ENCODE measurements at regions not wholly inside any gene's neighbourhood (a gene's known extent, or its start where the extent isn't known, plus 50 kb on each side); places are given as distances from the start of the nearest gene placed in this dataset.

DNA sequence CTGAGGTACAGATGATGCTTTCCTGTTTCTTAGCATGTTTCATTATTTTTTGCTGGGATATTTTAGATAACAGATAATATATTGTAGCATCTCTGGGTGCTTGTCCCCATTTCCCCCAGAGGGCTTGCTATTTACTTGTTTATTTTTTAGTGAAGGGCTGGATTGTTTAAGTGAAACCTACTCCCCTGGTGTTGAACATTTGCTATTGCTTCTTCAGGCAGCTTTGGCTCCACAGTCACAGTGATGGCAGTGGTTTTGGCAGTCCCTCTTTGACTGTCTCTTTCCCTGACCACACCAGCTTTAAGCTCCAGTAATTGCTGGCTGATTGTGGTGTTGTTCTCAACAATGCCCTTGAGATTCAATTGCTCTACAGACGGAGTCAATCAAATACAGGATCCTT lies 128.9 kb downstream of the KLF13 start:
- BruUV-seq (replicated peaks): no TSS peak
- ChIA-PET POLR2A (no interaction called here), CTCF (interaction anchor here (1.3 kb wide), 1 partner anchor 20 kb away, joined by 3 read pairs; no protein-coding TSS in a partner anchor)
- no peaks in the 10 kb centered on the region for H3K36me3 ChIP-seq (ENCODE audit: control insufficient read depth, insufficient read depth, low read length)
- no peaks in the 10 kb centered on the region for H3K36me3 Mint-ChIP-seq (ENCODE audit: insufficient read depth, unreplicated experiment)
- H3K27me3 ChIP-seq (replicated peaks; ENCODE audit: control insufficient read depth, insufficient read depth, low read length): no peaks in the 10 kb centered on the region; the same call in 1 of the 2 replicates
- H3K9me3 ChIP-seq: peaks cover 3% of the 10 kb centered on the region; the same call in 1 of the 2 replicates
- no peaks in the 10 kb centered on the region for H3K4me1 ChIP-seq
- no peak for DNase-seq
- peaks cover 12% of the 10 kb centered on the region for H3K27me3 Mint-ChIP-seq (ENCODE audit: insufficient read depth, unreplicated experiment)
- no peak overlapping the region for H3K27ac Mint-ChIP-seq (ENCODE audit: unreplicated experiment)
- H3K9me3 Mint-ChIP-seq (ENCODE audit: unreplicated experiment): peaks cover 9% of the 10 kb centered on the region
- TF ChIP-seq, protein P1, sequence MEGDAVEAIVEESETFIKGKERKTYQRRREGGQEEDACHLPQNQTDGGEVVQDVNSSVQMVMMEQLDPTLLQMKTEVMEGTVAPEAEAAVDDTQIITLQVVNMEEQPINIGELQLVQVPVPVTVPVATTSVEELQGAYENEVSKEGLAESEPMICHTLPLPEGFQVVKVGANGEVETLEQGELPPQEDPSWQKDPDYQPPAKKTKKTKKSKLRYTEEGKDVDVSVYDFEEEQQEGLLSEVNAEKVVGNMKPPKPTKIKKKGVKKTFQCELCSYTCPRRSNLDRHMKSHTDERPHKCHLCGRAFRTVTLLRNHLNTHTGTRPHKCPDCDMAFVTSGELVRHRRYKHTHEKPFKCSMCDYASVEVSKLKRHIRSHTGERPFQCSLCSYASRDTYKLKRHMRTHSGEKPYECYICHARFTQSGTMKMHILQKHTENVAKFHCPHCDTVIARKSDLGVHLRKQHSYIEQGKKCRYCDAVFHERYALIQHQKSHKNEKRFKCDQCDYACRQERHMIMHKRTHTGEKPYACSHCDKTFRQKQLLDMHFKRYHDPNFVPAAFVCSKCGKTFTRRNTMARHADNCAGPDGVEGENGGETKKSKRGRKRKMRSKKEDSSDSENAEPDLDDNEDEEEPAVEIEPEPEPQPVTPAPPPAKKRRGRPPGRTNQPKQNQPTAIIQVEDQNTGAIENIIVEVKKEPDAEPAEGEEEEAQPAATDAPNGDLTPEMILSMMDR (IDR thresholded peaks at IDR 0.05; ENCODE audit: insufficient read depth in 1 of 2, low read depth in 1 of 2, low read length in 1 of 2, severe bottlenecking in 1 of 2, unreplicated experiment in 1 of 2): peak; percentile 1 to 12
- no peak overlapping the region for H3K4me3 ChIP-seq (ENCODE audit: low read depth, low read length)
- no peaks in the 10 kb centered on the region for H3K4me1 Mint-ChIP-seq (ENCODE audit: low read depth, unreplicated experiment)
- intact Hi-C loops (cut with micrococcal nuclease; ENCODE audit: unreplicated experiment): no loop called here
- no peak overlapping the region for H3K4me3 Mint-ChIP-seq (ENCODE audit: unreplicated experiment)

DNA sequence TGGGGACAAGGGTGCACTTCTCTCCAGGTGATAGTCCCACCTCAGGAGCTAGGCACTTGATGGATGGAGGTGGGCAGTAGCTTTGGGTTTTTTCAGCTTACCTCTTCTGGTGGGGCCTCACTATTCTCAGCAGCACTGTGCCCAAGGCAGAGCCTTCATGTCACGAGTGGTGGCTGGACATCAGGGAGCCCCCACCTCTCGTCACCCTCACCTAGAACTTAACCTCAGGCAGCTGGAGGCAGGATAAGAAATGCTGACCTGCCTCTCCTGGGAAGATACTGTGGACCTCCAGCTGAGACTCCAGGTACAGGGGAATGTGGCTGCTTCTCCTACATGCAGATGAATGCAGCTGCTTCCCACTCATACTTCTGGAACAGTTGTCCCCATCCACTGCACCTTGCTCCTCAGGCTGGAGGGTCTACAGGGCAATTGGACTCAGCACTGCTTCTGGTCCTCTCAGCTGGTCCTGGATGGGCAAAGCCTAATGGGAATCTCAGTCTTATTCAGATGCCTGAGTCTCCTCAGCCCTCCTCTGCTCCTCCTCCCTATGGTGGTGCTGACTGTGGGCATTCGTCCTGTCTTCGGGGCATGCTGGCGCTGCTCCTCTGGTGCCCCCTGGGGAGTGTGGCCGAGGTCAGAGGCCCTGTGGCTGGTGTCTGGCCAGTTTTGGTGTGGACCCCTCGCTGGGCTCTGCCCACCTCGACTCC lies 129.9 kb downstream of the KLF13 start:
- intact Hi-C loops (cut with micrococcal nuclease; ENCODE audit: unreplicated experiment): no loop called here
- no peak overlapping the region for H3K27ac Mint-ChIP-seq (ENCODE audit: unreplicated experiment)
- CTCF ChIA-PET: interaction anchor here (1.3 kb wide), 1 partner anchor 21 kb away, joined by 3 read pairs; no protein-coding TSS in a partner anchor

DNA sequence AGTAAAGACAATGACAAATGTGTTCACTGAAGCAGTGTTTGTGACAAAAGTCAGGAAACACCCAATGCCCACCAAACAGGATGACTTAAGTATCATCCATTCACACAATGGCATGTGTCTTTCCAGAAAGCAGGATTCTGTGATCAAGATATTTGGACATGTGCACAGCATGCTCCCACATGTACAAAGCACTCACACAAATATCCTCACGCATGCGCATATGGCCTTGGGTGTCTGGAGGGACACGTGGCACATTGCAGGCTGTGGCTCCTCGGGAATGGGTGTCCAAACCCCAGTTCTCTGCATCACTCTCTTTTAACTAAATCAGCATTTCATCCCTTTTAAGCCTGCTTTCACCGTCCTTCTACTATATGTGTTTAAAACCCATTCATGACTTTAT lies 130.5 kb downstream of the KLF13 start:
- no peak for DNase-seq
- peaks cover 13% of the 10 kb centered on the region for H3K27me3 Mint-ChIP-seq (ENCODE audit: insufficient read depth, unreplicated experiment)
- no peaks in the 10 kb centered on the region for H3K36me3 Mint-ChIP-seq (ENCODE audit: insufficient read depth, unreplicated experiment)
- ChIA-PET POLR2A (no interaction called here), CTCF (no interaction called here)
- no peaks in the 10 kb centered on the region for H3K4me1 Mint-ChIP-seq (ENCODE audit: low read depth, unreplicated experiment)
- TF ChIP-seq, protein P1 (IDR thresholded peaks at IDR 0.05; ENCODE audit: insufficient read depth in 1 of 2, low read depth in 1 of 2, low read length in 1 of 2, severe bottlenecking in 1 of 2, unreplicated experiment in 1 of 2): no peak
- no peak overlapping the region for H3K4me3 Mint-ChIP-seq (ENCODE audit: unreplicated experiment)
- H3K27me3 ChIP-seq (replicated peaks; ENCODE audit: control insufficient read depth, insufficient read depth, low read length): no peaks in the 10 kb centered on the region; the same call in 1 of the 2 replicates
- no peak overlapping the region for H3K27ac Mint-ChIP-seq (ENCODE audit: unreplicated experiment)
- peaks cover 9% of the 10 kb centered on the region for H3K9me3 Mint-ChIP-seq (ENCODE audit: unreplicated experiment)
- H3K9me3 ChIP-seq: no peaks in the 10 kb centered on the region
- H3K4me1 ChIP-seq: no peaks in the 10 kb centered on the region
- no TSS peak for BruUV-seq (replicated peaks)
- H3K4me3 ChIP-seq (ENCODE audit: low read depth, low read length): no peak overlapping the region
- no peaks in the 10 kb centered on the region for H3K36me3 ChIP-seq (ENCODE audit: control insufficient read depth, insufficient read depth, low read length)
- intact Hi-C loops (cut with micrococcal nuclease; ENCODE audit: unreplicated experiment): no loop called here

More for the DNA sequence above, 129.9 kb downstream of the KLF13 start:
- no peak for DNase-seq
- no peak overlapping the region for H3K4me3 ChIP-seq (ENCODE audit: low read depth, low read length)
- Mint-ChIP-seq H3K4me1 (ENCODE audit: low read depth, unreplicated experiment) (no peaks in the 10 kb centered on the region), H3K4me3 (ENCODE audit: unreplicated experiment) (no peak overlapping the region), H3K36me3 (ENCODE audit: insufficient read depth, unreplicated experiment) (no peaks in the 10 kb centered on the region), H3K9me3 (ENCODE audit: unreplicated experiment) (peaks cover 9% of the 10 kb centered on the region), H3K27me3 (ENCODE audit: insufficient read depth, unreplicated experiment) (peaks cover 13% of the 10 kb centered on the region)
- POLR2A ChIA-PET: no interaction called here
- TF ChIP-seq, protein P1 (IDR thresholded peaks at IDR 0.05; ENCODE audit: insufficient read depth in 1 of 2, low read depth in 1 of 2, low read length in 1 of 2, severe bottlenecking in 1 of 2, unreplicated experiment in 1 of 2): no peak
- H3K27me3 ChIP-seq (replicated peaks; ENCODE audit: control insufficient read depth, insufficient read depth, low read length): no peaks in the 10 kb centered on the region; the same call in 1 of the 2 replicates
- BruUV-seq (replicated peaks): no TSS peak
- H3K36me3 ChIP-seq (ENCODE audit: control insufficient read depth, insufficient read depth, low read length): no peaks in the 10 kb centered on the region
- H3K4me1 ChIP-seq: no peaks in the 10 kb centered on the region
- no peaks in the 10 kb centered on the region for H3K9me3 ChIP-seq
